ENCODE measurements at regions not wholly inside any gene's neighbourhood (a gene's known extent, or its start where the extent isn't known, plus 50 kb on each side); places are given as distances from the start of the nearest gene placed in this dataset.
"Not testable (repeated sequence)": the region's sequence is repeated elsewhere in the genome, so short reads cannot be mapped to it uniquely, and the experiment has no call there.

- Mint-ChIP-seq H3K27ac (no peak overlapping the region), H3K4me3 (no peak overlapping the region), H3K4me1 (ENCODE audit: low read depth) (no peaks in the 10 kb centered on the region), H3K27me3 (no peaks in the 10 kb centered on the region), H3K9me3 (no peaks in the 10 kb centered on the region), H3K36me3 (no peaks in the 10 kb centered on the region)
- ChIA-PET POLR2A (no interaction called here), CTCF (no interaction called here)
- no peak for DNase-seq
- intact Hi-C loops (cut with micrococcal nuclease), result no loop called here
Observed at GRCh38 chr2:54030806-54031205, 60.0 kb upstream of the PSME4 start.

DNA sequence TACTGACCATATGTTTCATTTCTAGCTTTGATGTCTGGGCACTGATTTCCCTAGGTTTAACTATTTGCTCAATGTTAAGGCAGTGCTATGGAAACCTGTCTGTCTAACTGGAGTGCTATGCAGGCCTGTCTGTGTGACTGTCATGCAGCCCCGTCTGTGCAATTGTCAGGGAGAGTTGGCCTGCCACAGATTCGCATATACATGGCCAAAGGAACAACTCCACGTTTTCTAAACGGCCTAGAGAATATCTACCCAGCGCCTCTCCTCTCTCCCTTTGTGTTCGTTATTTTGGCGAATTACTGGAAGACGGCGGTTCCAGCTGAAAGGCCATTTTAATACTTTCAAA is 59.6 kb upstream of the PSME4 start:
- Mint-ChIP-seq H3K4me1 (ENCODE audit: low read depth) (no peaks in the 10 kb centered on the region), H3K4me3 (no peak overlapping the region), H3K9me3 (peaks cover 2% of the 10 kb centered on the region), H3K36me3 (peaks cover under 1% of the 10 kb centered on the region), H3K27me3 (no peaks in the 10 kb centered on the region), H3K27ac (no peak overlapping the region)
- DNase-seq, result no peak
- ChIA-PET POLR2A (no interaction called here), CTCF (no interaction called here)
- intact Hi-C loops (cut with micrococcal nuclease), result no loop called here

DNA sequence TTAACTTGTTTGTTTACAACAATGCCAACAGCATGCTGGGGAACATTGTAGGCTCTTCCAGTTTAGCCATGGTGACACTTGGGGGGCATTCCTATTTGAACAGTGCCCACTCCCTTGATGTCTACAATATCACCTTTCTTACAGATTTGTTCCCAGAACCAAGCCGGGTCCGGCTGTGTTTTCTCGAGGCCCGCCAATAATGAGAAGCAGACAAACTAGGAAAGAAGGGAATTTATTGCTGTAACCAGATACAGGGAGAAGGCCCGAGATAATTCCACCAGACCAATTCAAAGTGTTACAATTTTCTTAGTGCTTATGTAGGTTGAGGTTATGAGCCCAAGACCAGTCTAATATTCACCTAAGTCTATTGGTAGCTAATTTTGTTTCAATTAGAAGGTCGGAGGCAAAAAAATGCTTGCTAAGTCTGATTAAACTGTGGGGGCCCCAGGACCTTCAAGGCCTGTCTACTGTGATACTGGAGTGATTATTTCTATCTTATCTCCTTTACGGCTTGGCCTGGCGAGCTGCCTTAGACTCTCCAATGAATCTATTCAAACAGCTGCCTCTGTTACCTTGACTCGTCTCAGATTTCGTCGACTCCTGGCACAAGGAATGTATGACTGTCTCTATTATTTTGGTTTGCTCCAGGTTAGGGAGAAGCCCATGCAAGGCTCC is 59.1 kb upstream of the PSME4 start:
- ChIA-PET POLR2A (no interaction called here), CTCF (no interaction called here)
- Mint-ChIP-seq H3K9me3 (peaks cover 7% of the 10 kb centered on the region), H3K36me3 (peaks cover 3% of the 10 kb centered on the region), H3K27ac (no peak overlapping the region), H3K27me3 (no peaks in the 10 kb centered on the region), H3K4me1 (ENCODE audit: low read depth) (no peaks in the 10 kb centered on the region), H3K4me3 (no peak overlapping the region)
- intact Hi-C loops (cut with micrococcal nuclease), result no loop called here
- DNase-seq, result no peak

DNA sequence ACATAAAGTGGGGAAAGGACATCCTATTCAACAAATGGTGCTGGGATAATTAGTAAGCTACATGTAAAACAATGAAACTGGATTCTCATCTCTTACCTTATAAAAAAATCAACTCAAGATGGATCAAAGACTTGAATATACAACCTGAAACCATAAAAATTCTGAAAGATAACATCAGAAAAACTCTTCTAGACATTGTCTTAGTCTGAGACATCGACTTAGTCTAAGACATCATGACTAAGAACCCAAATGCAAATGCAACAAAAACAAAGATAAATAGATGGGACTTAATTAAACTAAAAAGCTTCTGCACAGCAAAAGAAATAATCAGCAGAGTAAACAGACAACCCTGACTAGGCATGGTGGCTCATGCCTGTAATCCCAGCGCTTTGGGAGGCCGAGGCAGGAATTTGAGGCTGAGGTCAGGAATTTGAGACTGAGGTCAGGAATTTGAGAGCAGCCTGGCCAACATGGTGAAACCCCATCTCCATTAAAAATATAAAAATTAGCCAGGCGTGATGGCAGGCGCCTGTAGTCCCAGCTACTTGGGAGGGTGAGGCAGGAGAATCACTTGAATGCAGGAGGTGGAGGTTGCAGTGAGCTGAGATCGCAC is 54.8 kb upstream of the PSME4 start:
- CTCF ChIA-PET; intact Hi-C loops (cut with micrococcal nuclease); H3K4me3 Mint-ChIP-seq; H3K27me3 Mint-ChIP-seq; H3K4me1 Mint-ChIP-seq (ENCODE audit: low read depth); H3K27ac Mint-ChIP-seq; DNase-seq; POLR2A ChIA-PET: not testable (repeated sequence)
- peaks cover 22% of the 10 kb centered on the region for H3K36me3 Mint-ChIP-seq
- peaks cover 23% of the 10 kb centered on the region for H3K9me3 Mint-ChIP-seq

DNA sequence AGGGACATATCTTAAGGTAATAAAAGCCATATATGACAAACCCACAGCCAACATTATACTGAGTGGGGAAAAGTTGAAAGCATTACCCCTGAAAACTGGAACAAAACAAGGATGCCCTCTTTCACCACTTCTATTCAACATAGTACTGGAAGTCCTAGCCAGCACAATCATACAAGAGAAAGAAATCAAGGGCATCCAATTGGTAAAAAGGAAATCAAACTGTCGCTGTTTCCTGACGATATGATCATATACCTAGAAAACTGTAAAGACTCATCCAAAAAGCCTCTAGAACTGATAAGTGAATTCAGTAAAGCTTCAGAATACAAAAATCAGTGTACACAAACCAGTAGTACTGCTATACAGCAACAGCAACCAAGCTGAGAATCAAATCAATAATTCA is 53.8 kb upstream of the PSME4 start:
- intact Hi-C loops (cut with micrococcal nuclease), result no loop called here

GRCh38 chr2:54021702-54022101 is 50.9 kb upstream of the PSME4 start:
- Mint-ChIP-seq H3K36me3 (peaks cover 22% of the 10 kb centered on the region), H3K4me3 (no peak overlapping the region), H3K27ac (no peak overlapping the region), H3K27me3 (no peaks in the 10 kb centered on the region), H3K9me3 (peaks cover 24% of the 10 kb centered on the region), H3K4me1 (ENCODE audit: low read depth) (no peaks in the 10 kb centered on the region)
- intact Hi-C loops (cut with micrococcal nuclease), result no loop called here
- CTCF ChIA-PET, result no interaction called here
- POLR2A ChIA-PET, result no interaction called here
- DNase-seq, result no peak

More for the DNA sequence above, 53.8 kb upstream of the PSME4 start:
- ChIA-PET CTCF (no interaction called here), POLR2A (no interaction called here)
- no peak for DNase-seq
- peaks cover 24% of the 10 kb centered on the region for H3K9me3 Mint-ChIP-seq
- no peaks in the 10 kb centered on the region for H3K4me1 Mint-ChIP-seq (ENCODE audit: low read depth)
- H3K36me3 Mint-ChIP-seq, result peaks cover 22% of the 10 kb centered on the region
- H3K4me3 Mint-ChIP-seq, result no peak overlapping the region
- no peaks in the 10 kb centered on the region for H3K27me3 Mint-ChIP-seq
- H3K27ac Mint-ChIP-seq, result no peak overlapping the region

DNA sequence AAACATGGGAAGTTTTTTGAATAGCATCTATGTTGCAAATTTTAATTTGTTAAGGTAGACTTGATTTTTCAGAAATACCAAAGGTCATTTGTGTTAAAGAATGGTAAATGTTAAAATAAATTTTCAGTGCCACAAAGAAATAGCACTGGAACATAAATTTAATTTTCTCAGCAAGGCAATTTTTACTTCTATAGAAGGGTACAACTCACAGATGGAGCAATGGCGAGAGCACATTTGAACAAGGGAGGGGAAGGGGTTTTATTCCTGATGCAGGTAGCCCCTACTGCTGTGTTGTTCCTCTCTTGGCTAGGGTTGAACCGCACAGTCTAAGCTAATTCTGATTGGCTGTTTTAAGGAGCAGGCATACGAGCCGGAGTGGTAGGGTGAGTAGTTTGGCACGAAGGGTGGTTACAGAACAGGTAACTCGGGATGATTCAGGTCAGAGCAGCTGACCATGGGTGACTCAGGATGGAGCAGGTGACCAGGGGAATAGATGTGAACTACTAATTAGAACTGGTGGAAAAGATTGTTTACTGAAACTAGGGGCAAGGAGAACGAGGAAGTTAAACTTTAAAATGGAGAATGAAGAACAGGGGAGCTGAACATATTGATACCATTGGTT is 50.1 kb upstream of the PSME4 start:
- Mint-ChIP-seq H3K27me3 (no peaks in the 10 kb centered on the region), H3K9me3 (peaks cover 24% of the 10 kb centered on the region), H3K27ac (no peak overlapping the region), H3K4me1 (ENCODE audit: low read depth) (no peaks in the 10 kb centered on the region), H3K36me3 (peaks cover 22% of the 10 kb centered on the region), H3K4me3 (no peak overlapping the region)
- CTCF ChIA-PET, result no interaction called here
- no peak for DNase-seq
- POLR2A ChIA-PET, result no interaction called here
- intact Hi-C loops (cut with micrococcal nuclease), result no loop called here
